HG03571 (cell line): ENCODE measurements at regions not wholly inside any gene's neighbourhood (a gene's known extent, or its start where the extent isn't known, plus 50 kb on each side); places are given as distances from the start of the nearest gene placed in this dataset.

ENCODE experiments used
- ATAC-seq: cut with Tn5 transposase; IDR thresholded peaks from one replicate; pipeline ENCODE4 v1.9.1; 2021; ENCODE audit not compliant: unreplicated experiment

GRCh38 chr9:115362101-115362500 lies 244.1 kb upstream of the TNC start:
- ATAC-seq: no peak

DNA sequence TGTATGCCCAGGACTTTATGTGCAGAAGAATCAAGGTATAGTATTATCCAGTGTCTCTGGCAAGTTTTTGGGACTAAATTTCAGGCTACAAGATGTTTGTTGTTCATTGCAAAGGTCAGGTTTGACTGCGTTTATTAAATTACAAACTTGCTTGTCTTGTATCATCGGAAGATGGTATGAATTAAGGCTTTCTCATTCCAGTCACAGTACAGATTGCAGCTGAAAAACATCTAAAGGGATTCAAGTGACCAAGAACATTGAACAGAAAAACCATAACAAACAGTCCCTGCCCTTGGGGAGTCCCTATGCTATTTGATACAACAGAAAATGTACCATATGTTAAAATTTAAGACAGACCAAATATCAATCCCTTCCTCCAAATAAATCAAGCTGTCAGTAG lies 244.7 kb upstream of the TNC start:
- ATAC-seq: no peak

- no peak for ATAC-seq
Measured at GRCh38 chr9:115364991-115365390, 247.0 kb upstream of the TNC start.

DNA sequence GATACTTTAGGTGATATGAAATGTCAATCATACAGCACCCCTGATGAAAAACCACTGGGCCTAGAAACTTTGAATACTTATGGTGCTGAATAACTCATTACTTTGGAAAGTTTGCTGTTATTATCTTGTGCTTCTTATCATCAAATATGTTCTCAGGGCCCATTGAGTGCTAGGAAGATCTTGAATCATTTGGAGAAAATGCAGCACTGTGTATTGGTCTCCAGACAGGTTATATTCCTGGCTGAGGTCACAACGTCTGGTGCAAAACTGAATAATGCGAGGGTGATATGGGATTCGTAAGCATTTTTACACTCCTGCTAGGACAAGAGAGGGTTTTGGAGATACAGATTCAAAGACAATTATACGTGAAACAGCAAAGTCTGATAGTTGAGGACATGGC lies 249.4 kb upstream of the TNC start:
- no peak for ATAC-seq

DNA sequence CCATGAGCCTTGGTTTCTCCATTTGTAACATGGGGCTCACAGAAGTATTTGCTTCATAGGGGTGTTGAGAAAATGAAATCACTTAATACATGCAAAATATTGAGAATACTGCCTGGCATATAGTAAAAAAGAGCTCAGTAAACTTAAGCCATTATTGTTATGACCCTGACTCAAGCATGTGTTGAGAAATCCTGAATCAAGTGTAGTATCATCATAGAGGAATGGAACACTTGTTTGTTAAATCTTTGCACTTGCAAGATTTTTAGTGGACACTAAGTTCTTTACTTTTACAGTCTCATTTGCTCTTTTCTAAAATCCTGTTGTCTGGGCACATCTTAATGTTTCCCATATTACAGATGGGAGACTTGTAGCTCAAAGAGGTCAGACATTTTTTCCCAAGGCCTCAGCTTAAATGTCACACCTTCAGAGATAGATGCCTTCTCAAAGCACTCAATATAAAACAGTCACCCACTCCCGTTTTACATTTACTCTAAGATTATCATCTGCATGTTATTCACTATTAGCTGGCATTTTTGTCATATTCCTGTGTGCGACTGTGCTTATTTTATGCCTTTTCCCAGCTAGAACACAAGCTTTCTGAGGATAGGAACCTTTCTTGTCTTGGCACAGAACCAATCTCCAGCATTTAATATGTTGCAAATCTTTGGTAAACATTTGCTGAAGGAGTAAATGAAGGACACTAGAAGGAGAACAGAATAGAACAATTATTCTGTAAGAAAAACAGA lies 250.0 kb upstream of the TNC start:
- ATAC-seq: no peak

GRCh38 chr9:115369322-115369957 lies 251.5 kb upstream of the TNC start:
- ATAC-seq: no peak

- ATAC-seq: peak; percentile 94
Measured at GRCh38 chr9:115373000-115373709, 255.2 kb upstream of the TNC start.

DNA sequence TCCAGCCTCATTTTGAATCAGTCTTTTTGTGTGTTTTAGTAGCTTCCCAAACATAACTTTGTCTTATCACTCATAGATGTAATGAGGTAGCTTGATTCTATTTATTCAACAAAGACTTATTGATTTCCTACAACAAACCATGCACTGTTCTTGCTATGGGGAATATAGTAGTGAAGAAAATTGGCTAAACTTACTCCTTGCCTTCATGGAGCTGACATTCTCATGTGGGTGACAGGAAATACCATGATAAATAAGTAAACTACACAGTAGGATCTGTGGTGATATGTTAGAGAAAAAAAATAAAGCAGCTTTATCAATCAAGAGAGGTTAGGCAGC lies 255.7 kb upstream of the TNC start:
- ATAC-seq: no peak

- no peak for ATAC-seq
Measured at GRCh38 chr9:115374724-115375268, 256.8 kb upstream of the TNC start.

DNA sequence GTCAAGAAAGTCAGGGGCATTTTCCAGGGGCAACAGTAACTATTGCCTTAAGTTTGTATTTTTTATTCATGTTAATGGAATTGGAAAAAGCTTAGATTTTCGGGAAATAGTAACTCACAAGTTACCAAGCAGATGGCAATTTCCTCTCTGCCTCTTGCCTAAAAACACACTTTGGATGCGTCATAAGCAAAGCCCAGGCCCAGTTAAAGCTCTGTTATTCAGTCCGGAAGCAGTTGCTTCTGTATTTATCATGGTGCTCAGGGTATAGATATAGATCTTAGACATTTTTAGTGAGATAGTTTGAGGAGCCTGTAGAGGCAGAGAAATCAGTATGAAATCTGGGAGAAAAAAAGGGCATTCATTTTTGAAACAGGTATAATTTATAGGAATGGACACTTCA lies 260.3 kb upstream of the TNC start:
- no peak for ATAC-seq

DNA sequence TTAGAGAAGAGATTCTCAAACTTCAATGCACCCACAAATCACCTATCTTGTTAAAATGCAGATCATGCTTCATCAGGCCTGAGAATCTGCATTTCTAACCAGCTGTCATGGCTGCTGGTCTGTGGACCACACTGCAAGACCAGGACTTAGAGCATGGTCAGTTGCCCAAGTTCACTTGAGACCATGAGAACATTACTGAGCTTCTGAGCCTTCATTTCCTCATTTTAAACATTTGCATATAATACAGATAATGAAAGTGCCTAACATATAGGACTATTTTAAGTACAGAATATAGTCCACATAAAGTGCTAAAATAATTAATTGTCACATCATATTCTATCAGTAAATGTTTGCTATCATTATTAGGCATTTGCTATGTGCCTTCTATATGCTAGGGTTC lies 260.8 kb upstream of the TNC start:
- no peak for ATAC-seq

- no peak for ATAC-seq
Measured at GRCh38 chr9:115379719-115380118, 261.8 kb upstream of the TNC start.

GRCh38 chr9:115382865-115383264 lies 264.9 kb upstream of the TNC start:
- no peak for ATAC-seq

DNA sequence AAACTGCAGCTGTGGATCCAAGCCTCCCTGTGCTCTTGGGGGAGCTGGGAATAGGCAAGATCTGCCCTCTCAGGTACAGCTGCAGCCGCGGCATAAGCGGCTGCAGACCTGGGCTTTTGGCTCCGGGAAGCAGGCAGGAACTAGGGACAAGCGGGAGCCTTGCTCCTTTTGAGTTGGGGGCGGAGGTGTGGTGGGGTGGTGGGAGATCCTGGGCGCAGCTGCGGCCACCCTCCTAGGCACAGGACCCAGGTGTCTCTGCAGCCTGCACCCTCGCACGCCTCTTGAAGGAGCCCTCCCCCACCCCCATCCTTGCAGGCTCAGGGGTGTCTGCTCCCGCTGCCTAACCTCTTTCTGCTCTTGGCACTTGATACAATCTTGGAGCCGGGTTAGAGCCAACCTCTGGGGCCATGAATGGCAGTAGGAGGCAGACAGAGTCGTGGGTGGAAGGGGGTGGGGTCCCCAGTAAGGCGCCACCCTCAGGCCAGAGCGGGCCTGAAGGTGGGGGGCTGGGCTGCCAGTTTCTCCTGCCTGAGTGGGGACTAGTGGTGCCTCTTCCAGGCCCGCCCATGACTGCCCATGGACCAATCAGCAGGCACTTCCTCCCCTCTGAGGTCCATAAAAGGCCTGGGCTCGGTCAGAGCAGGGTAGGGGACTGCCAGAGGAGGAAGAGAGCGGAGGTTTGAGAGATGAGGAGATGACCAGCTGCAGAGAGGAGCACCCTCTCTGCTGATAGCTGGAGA lies 267.6 kb upstream of the TNC start:
- ATAC-seq: no peak

- no peak for ATAC-seq
Measured at GRCh38 chr9:115386963-115387770, 269.2 kb upstream of the TNC start.

DNA sequence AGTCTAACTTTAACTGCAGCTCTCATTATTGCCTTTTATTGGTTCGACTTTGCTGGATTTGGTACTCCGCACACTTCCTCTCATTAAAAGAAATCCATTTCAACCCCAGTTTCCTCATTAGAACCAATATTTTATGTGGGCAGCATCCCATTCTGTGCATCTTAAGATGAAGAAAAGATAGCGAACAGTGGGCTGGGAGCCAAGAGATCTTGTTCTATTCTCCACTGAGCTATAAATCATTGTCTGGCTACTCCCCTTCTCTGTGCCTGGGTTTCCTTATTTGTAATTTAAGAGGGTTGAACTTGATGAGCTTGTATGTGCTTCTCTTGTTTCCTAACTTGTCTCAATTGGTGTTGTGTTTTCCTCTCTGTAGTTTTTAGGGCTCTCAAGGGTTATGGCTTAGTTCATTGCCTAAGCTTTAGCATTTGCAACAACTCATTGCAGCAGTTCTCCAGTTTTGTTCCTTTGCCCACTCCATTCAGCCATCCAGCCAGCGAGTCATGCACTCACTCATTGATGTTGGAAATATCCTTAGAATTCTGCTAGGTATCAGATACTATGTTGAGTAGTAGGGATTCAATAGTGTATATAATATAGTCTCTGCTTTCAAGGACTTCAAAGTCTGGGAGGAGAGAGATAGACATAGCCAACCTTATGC lies 273.3 kb upstream of the TNC start:
- no peak for ATAC-seq

DNA sequence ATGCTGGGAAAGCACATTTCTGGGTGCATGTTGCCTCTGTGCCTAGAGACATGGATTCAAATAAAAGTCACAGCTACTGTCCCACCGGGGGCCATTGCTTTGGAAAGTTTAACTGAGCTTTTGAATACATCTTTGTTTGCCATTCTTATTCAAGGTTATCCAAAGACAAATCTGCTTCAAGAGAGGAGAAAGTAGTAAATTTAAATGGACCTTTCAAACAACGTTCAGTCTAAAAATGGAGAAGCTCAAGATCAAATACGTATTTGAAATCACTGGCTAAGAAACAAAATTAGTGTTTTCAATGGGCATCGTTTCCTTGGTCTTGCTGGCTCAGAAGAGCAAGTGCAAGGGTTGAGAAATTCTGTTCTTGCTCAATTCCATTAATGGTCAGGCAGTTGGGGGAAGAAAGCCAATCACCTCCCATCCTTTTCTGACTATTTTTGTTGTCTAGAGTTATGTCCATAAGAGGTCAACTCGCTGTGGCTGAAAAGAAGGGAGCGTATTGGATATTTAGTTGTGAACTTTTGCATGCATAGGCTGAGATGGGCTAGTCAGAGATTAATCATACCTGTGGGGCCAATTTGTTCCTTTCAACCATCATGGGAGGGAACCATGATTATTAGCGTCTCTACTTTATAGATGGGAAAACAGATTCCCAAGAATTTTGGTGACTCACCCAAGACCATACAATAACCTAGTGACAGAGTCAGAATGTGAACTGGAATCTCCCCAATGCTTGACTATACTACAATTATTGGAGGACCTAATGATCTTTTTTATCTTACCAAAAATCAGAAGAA lies 276.2 kb upstream of the TNC start:
- no peak for ATAC-seq

DNA sequence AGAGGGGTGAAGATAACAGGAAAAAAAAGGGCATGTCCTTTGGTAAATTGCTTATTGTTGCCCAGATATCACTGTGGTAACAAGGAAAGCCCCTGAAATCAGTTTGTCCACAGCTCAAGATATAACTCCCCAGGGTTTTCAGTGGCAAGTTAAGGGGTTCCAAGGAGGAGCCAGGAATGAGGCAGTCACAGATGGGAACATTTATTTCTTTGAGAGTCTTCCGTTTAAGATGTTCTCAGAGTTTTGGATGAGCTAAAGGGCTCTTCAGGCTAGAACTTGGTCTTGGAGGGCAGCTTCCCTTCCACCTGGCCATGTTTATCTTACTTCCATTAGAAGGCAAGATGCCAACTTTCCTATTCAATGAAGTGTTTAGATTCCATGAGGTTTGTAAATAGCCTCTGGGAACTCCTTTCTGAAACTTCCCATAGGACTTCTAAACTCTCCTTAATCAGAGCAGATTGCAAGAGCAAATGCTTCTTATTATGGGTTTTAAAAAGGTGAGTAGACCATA lies 277.6 kb upstream of the TNC start:
- ATAC-seq: no peak

GRCh38 chr9:115396071-115396529 lies 278.1 kb upstream of the TNC start:
- ATAC-seq: no peak
